ENCODE measurements at regions not wholly inside any gene's neighbourhood (a gene's known extent, or its start where the extent isn't known, plus 50 kb on each side); places are given as distances from the start of the nearest gene placed in this dataset.

DNA sequence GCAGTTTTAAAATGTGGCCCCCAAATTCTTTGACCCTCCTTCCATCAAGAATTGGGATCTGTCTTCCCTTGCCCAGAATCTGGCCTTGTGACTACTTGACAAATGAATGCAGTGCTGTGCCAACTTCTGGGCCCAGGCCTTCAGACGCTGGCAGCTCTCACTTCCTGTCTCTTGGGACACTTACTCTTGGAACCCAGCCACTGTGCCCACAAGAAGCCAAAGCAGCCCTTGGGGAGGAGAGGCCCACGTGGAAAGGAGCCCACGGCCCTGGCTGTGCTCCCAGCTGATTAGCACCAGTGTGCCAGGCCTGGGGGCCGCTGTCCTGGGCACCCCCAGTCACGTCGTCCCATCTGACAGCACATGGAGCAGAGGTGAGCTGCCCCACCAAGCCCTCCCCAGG lies 56.6 kb downstream of the RPL37A start (continued):
- no peak for TF ChIP-seq TEAD1 (CRISPR knock-in tag; IDR thresholded peaks at IDR 0.05)

DNA sequence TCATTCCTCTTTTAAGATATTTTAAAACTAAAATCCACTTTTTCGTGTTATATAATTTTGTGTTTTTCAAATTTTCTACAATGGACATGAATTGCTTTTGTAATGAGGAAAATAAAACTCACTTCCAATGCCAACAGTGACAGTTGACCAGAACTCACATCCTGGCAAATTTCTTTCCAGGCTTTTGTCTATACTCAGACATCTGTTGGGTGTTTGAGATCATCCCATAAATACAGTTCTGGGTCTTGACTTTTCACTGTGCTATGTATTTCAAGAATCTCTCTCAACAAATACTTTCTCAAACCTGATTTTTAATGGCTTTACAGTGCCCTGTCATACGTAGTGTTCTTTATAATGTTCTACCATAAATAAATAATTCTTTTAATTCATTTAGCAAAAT lies 57.6 kb downstream of the RPL37A start:
- H2AFZ ChIP-seq (ENCODE audit: low read depth, low read length): no peak overlapping the region
- DNase-seq (ENCODE audit: extremely low read depth in 1 of 4, low spot score in 3 of 4) (no peak), ATAC-seq (no peak), FAIRE-seq (no peak)
- H3K27me3 ChIP-seq (ENCODE audit: control insufficient read depth in 2 of 2, insufficient read depth in 2 of 2, low read length in 2 of 2): peaks cover 2 to 26% of the 10 kb centered on the region in 2 experiments; a peak in 2 of 5 replicates
- in situ Hi-C loops (cut with MboI): no loop called here
- no peaks in the 10 kb centered on the region for H3K4me1 ChIP-seq (replicated peaks in 1 of 2; ENCODE audit: control insufficient read depth in 2 of 2, insufficient read depth in 2 of 2, low read length in 2 of 2)
- H3K9ac ChIP-seq (ENCODE audit: insufficient read depth in 1 of 2, low read depth in 2 of 2, low read length in 2 of 2): no peak overlapping the region
- no peaks in the 10 kb centered on the region for H4K20me1 ChIP-seq (replicated peaks; ENCODE audit: control insufficient read depth, insufficient read depth, low read length)
- H3K4me3 ChIP-seq: no peak overlapping the region
- no peaks in the 10 kb centered on the region for H3K9me1 ChIP-seq (ENCODE audit: control insufficient read depth, insufficient read depth, low read length)
- 0% methylated on average over 2 of the region's 2 CpGs for WGBS (ENCODE audit: insufficient coverage, low coverage, missing lambda C conversion rate)
- intact Hi-C loops (cut with micrococcal nuclease): no loop called here
- TF ChIP-seq ZBTB8A (IDR thresholded peaks at IDR 0.05; ENCODE audit: partially characterized antibody): no peak
- no peaks in the 10 kb centered on the region for H3K36me3 ChIP-seq (ENCODE audit: control insufficient read depth, insufficient read depth, low read length)
- no peaks in the 10 kb centered on the region for H3K79me2 ChIP-seq (ENCODE audit: control insufficient read depth, insufficient read depth, low read length)
- H3K27ac ChIP-seq (ENCODE audit: extremely low read depth, low read depth, low read length): no peak overlapping the region
- BruUV-seq (replicated peaks): no TSS peak
- POLR2A ChIA-PET: interaction anchor here (0.6 to 0.7 kb wide), 2 partner anchors 76 to 506 kb away, joined by 3 to 5 read pairs; no protein-coding TSS in a partner anchor
- no peak overlapping the region for H3K4me2 ChIP-seq (ENCODE audit: insufficient read depth, low read length)
- CTCF ChIA-PET (ENCODE audit: low intra/inter-chr PET ratio): no interaction called here
- no peaks in the 10 kb centered on the region for H3K9me3 ChIP-seq (replicated peaks; ENCODE audit: control insufficient read depth, insufficient read depth, low read depth, low read length)

DNA sequence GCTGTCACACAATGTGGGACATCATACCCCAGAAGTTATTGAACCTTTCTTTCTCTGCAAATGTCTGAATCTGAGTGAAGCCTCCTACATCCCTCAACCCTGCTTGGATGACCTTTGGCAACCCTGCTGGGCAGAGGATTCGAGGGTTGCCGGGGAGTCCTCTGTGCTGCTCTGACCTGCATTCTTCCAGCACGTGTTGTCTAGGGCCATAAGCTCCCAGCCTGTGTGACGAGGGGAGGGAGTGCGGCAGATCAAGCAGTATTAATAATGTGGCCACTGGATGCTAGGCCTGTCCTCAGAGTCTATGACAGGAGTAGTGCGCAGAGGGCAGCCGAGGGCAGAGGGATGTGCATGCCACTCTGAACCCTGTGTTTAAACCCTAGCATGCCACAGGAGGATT lies 58.8 kb downstream of the RPL37A start:
- CTCF ChIA-PET (ENCODE audit: low intra/inter-chr PET ratio): no interaction called here

More for the DNA sequence above, 58.8 kb downstream of the RPL37A start:
- in situ Hi-C loops (cut with MboI) (no loop called here), intact Hi-C loops (cut with micrococcal nuclease) (no loop called here)
- ATAC-seq (no peak), DNase-seq (ENCODE audit: extremely low read depth in 1 of 4, low spot score in 3 of 4) (no peak), FAIRE-seq (no peak)
- Histone ChIP-seq H3K9me3 (replicated peaks; ENCODE audit: control insufficient read depth, insufficient read depth, low read depth, low read length) (no peaks in the 10 kb centered on the region), H3K79me2 (ENCODE audit: control insufficient read depth, insufficient read depth, low read length) (no peaks in the 10 kb centered on the region), H3K4me2 (ENCODE audit: insufficient read depth, low read length) (no peak overlapping the region), H3K4me1 (replicated peaks in 1 of 2; ENCODE audit: control insufficient read depth in 2 of 2, insufficient read depth in 2 of 2, low read length in 2 of 2) (no peaks in the 10 kb centered on the region), H2AFZ (ENCODE audit: low read depth, low read length) (no peak overlapping the region), H4K20me1 (replicated peaks; ENCODE audit: control insufficient read depth, insufficient read depth, low read length) (no peaks in the 10 kb centered on the region), H3K36me3 (ENCODE audit: control insufficient read depth, insufficient read depth, low read length) (no peaks in the 10 kb centered on the region), H3K9me1 (ENCODE audit: control insufficient read depth, insufficient read depth, low read length) (no peaks in the 10 kb centered on the region), H3K27me3 (ENCODE audit: control insufficient read depth in 2 of 2, insufficient read depth in 2 of 2, low read length in 2 of 2) (peaks cover 4 to 22% of the 10 kb centered on the region in 2 experiments; a peak in 3 of 5 replicates), H3K4me3 (no peak overlapping the region), H3K9ac (ENCODE audit: insufficient read depth in 1 of 2, low read depth in 2 of 2, low read length in 2 of 2) (no peak overlapping the region), H3K27ac (ENCODE audit: extremely low read depth, low read depth, low read length) (no peak overlapping the region)
- POLR2A ChIA-PET: interaction anchor here (1.4 kb wide), 1 partner anchor 11 kb away, joined by 4 read pairs; no protein-coding TSS in a partner anchor
- BruUV-seq (replicated peaks): no TSS peak
- TF ChIP-seq ADNP (tag; IDR thresholded peaks at IDR 0.05) (no peak), GTF2F1 (IDR thresholded peaks at IDR 0.05; ENCODE audit: low read depth, low read length) (no peak), KLF10 (CRISPR knock-in tag; IDR thresholded peaks at IDR 0.05) (no peak), RBM39 (optimal IDR thresholded peaks at IDR 0.05; ENCODE audit: low read depth, low read length) (no peak), NFIX (CRISPR knock-in tag; IDR thresholded peaks at IDR 0.05; ENCODE audit: low read depth) (no peak), ZBTB8A (IDR thresholded peaks at IDR 0.05; ENCODE audit: partially characterized antibody) (no peak), CHD2 (IDR thresholded peaks at IDR 0.05; ENCODE audit: low read depth, low read length) (no peak), SMARCA5 (IDR thresholded peaks at IDR 0.05) (no peak), NFRKB (IDR thresholded peaks at IDR 0.05; ENCODE audit: low read depth) (no peak)
- TF ChIP-seq, protein P1, sequence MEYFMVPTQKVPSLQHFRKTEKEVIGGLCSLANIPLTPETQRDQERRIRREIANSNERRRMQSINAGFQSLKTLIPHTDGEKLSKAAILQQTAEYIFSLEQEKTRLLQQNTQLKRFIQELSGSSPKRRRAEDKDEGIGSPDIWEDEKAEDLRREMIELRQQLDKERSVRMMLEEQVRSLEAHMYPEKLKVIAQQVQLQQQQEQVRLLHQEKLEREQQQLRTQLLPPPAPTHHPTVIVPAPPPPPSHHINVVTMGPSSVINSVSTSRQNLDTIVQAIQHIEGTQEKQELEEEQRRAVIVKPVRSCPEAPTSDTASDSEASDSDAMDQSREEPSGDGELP (CRISPR knock-in tag; IDR thresholded peaks at IDR 0.05; ENCODE audit: borderline replicate concordance): no peak
- TF ChIP-seq, protein P2, sequence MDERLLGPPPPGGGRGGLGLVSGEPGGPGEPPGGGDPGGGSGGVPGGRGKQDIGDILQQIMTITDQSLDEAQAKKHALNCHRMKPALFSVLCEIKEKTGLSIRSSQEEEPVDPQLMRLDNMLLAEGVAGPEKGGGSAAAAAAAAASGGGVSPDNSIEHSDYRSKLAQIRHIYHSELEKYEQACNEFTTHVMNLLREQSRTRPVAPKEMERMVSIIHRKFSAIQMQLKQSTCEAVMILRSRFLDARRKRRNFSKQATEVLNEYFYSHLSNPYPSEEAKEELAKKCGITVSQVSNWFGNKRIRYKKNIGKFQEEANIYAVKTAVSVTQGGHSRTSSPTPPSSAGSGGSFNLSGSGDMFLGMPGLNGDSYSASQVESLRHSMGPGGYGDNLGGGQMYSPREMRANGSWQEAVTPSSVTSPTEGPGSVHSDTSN (CRISPR knock-in tag; IDR thresholded peaks at IDR 0.05; ENCODE audit: low read depth): no peak
- TF ChIP-seq, protein P2 (tag; conservative IDR thresholded peaks at IDR 0.05; ENCODE audit: low read depth): no peak
- 2% methylated on average over 7 of the region's 7 CpGs for WGBS (ENCODE audit: insufficient coverage, low coverage, missing lambda C conversion rate)
